CD4-positive, alpha-beta memory T cell (primary cell): ENCODE measurements at regions not wholly inside any gene's neighbourhood (a gene's known extent, or its start where the extent isn't known, plus 50 kb on each side); places are given as distances from the start of the nearest gene placed in this dataset.

Experiments used
- CTCF ChIA-PET: fragments of 350-600 bp; sonication (Branson Sonifier 250); formaldehyde crosslinking; loops from one replicate; lab custom pipeline; 2021; ENCODE audit warnings: inconsistent platforms; ENCODE audit not compliant: partially characterized antibody; lab: Charles Lee
- POLR2A ChIA-PET: fragments of 350-600 bp; sonication (Branson Sonifier 250); formaldehyde crosslinking; loops from one replicate; lab custom pipeline; 2021; ENCODE audit not compliant: partially characterized antibody; lab: Charles Lee
- DNase-seq, 5 donors: peaks; one replicate each; pipeline versions ENCODE4 v3.0.0 to v3.0.0-alpha.2; 2020 to 2022; ENCODE audit warnings: mixed read lengths in 1 of 5
- H3K27ac ChIP-seq: one replicate; pipeline ENCODE4 v1.7.0; 2013; ENCODE audit warnings: low read depth, low read length
- H3K27me3 ChIP-seq: 2 replicates; pipeline ENCODE4 v1.7.0; 2013; ENCODE audit warnings: mild to moderate bottlenecking, low read length, moderate library complexity; ENCODE audit not compliant: insufficient read depth
- H3K36me3 ChIP-seq: 2 replicates; pipeline ENCODE4 v1.7.0; 2013; ENCODE audit warnings: mild to moderate bottlenecking, low read length, moderate library complexity; ENCODE audit not compliant: insufficient read depth
- H3K4me1 ChIP-seq: 2 replicates; pipeline ENCODE4 v1.7.0; 2013; ENCODE audit warnings: mild to moderate bottlenecking, low read length, moderate library complexity; ENCODE audit not compliant: insufficient read depth
- H3K4me3 ChIP-seq, 2 donors: one replicate each; pipeline ENCODE4 v1.7.0; 2013; ENCODE audit warnings: low read length in 2 of 2, mild to moderate bottlenecking in 1 of 2
- H3K9me3 ChIP-seq, 2 donors: one replicate each; pipeline ENCODE4 v1.7.0; 2013; ENCODE audit warnings: low read length in 2 of 2, control low read depth in 1 of 2; ENCODE audit not compliant: control insufficient read depth in 1 of 2
- H3K27ac Mint-ChIP-seq, 7 donors: one replicate each; pipeline ENCODE4 v1.8.0; 2020 to 2021; ENCODE audit warnings: mixed read lengths in 7 of 7, mild to moderate bottlenecking in 6 of 7, inconsistent platforms in 3 of 7, moderate library complexity in 3 of 7
- H3K27me3 Mint-ChIP-seq, 2 donors: one replicate each; pipeline ENCODE4 v1.8.0; 2020 to 2021; ENCODE audit warnings: mixed read lengths in 2 of 2
- H3K36me3 Mint-ChIP-seq, 2 donors: one replicate each; pipeline ENCODE4 v1.8.0; 2020 to 2021; ENCODE audit warnings: mixed read lengths in 2 of 2, inconsistent platforms in 1 of 2, mild to moderate bottlenecking in 1 of 2
- H3K4me1 Mint-ChIP-seq, 4 donors: one replicate each; pipeline ENCODE4 v1.8.0; 2020 to 2021; ENCODE audit warnings: mixed read lengths in 4 of 4, mild to moderate bottlenecking in 1 of 4
- H3K4me3 Mint-ChIP-seq, 8 donors: one replicate each; pipeline ENCODE4 v1.8.0; 2020 to 2021; ENCODE audit warnings: mixed read lengths in 8 of 8, mild to moderate bottlenecking in 7 of 8, moderate library complexity in 6 of 8, inconsistent platforms in 3 of 8
- H3K9me3 Mint-ChIP-seq, 8 donors: one replicate each; pipeline ENCODE4 v1.8.0; 2020 to 2021; ENCODE audit warnings: mixed read lengths in 8 of 8, mild to moderate bottlenecking in 5 of 8, inconsistent platforms in 3 of 8, moderate library complexity in 1 of 8
- intact Hi-C: fragments of 100-400 bp; cut with micrococcal nuclease; formaldehyde crosslinking; loops from one replicate; pipeline ENCODE4 v1.15.1; 2023

GRCh38 chr13:90796474-90796873, 551.0 kb upstream of the MIR17HG start:
- Mint-ChIP-seq H3K4me3 (no peak overlapping the region), H3K36me3 (no peaks in the 10 kb centered on the region), H3K4me1 (no peaks in the 10 kb centered on the region), H3K27me3 (no peaks in the 10 kb centered on the region), H3K9me3 (peaks cover 0 to 6% (median 0%) of the 10 kb centered on the region in 8 donors), H3K27ac (no peak overlapping the region)
- intact Hi-C loops, result no loop called here
- no peak for DNase-seq
- Histone ChIP-seq H3K4me1 (no peaks in the 10 kb centered on the region), H3K27ac (no peak overlapping the region), H3K27me3 (no peaks in the 10 kb centered on the region), H3K9me3 (no peaks in the 10 kb centered on the region), H3K4me3 (no peak overlapping the region), H3K36me3 (no peaks in the 10 kb centered on the region)
- ChIA-PET CTCF (no interaction called here), POLR2A (no interaction called here)

GRCh38 chr13:90797335-90797734, 550.2 kb upstream of the MIR17HG start:
- Histone ChIP-seq H3K4me1 (no peaks in the 10 kb centered on the region), H3K27ac (no peak overlapping the region), H3K36me3 (no peaks in the 10 kb centered on the region), H3K27me3 (no peaks in the 10 kb centered on the region), H3K9me3 (no peaks in the 10 kb centered on the region), H3K4me3 (no peak overlapping the region)
- no peak for DNase-seq
- ChIA-PET POLR2A (no interaction called here), CTCF (no interaction called here)
- peaks cover 0 to 5% (median 0%) of the 10 kb centered on the region in 8 donors for H3K9me3 Mint-ChIP-seq
- H3K36me3 Mint-ChIP-seq, result no peaks in the 10 kb centered on the region
- intact Hi-C loops, result no loop called here
- H3K27me3 Mint-ChIP-seq, result no peaks in the 10 kb centered on the region
- no peak overlapping the region for H3K27ac Mint-ChIP-seq
- H3K4me3 Mint-ChIP-seq, result no peak overlapping the region
- no peaks in the 10 kb centered on the region for H3K4me1 Mint-ChIP-seq

- intact Hi-C loops, result no loop called here
- Mint-ChIP-seq H3K4me1 (no peaks in the 10 kb centered on the region), H3K4me3 (no peak overlapping the region), H3K27ac (no peak overlapping the region), H3K36me3 (no peaks in the 10 kb centered on the region), H3K9me3 (peaks cover 0 to 5% (median 0%) of the 10 kb centered on the region in 8 donors), H3K27me3 (no peaks in the 10 kb centered on the region)
- Histone ChIP-seq H3K4me3 (no peak overlapping the region), H3K36me3 (no peaks in the 10 kb centered on the region), H3K27ac (no peak overlapping the region), H3K9me3 (no peaks in the 10 kb centered on the region), H3K27me3 (no peaks in the 10 kb centered on the region), H3K4me1 (no peaks in the 10 kb centered on the region)
- POLR2A ChIA-PET, result no interaction called here
- CTCF ChIA-PET, result no interaction called here
- DNase-seq, result no peak
Measured at GRCh38 chr13:90798381-90798780, 549.1 kb upstream of the MIR17HG start.

- ChIA-PET POLR2A (no interaction called here), CTCF (no interaction called here)
- no peaks in the 10 kb centered on the region for H3K27me3 Mint-ChIP-seq
- peaks cover 0 to 5% (median 2%) of the 10 kb centered on the region in 8 donors for H3K9me3 Mint-ChIP-seq
- H3K27ac Mint-ChIP-seq, result no peak overlapping the region
- no peaks in the 10 kb centered on the region for H3K36me3 Mint-ChIP-seq
- no peak for DNase-seq
- no peaks in the 10 kb centered on the region for H3K36me3 ChIP-seq
- no peaks in the 10 kb centered on the region for H3K27me3 ChIP-seq
- H3K4me3 Mint-ChIP-seq, result no peak overlapping the region
- H3K4me1 ChIP-seq, result no peaks in the 10 kb centered on the region
- intact Hi-C loops, result no loop called here
- no peaks in the 10 kb centered on the region for H3K4me1 Mint-ChIP-seq
- no peak overlapping the region for H3K4me3 ChIP-seq
- H3K27ac ChIP-seq, result no peak overlapping the region
- H3K9me3 ChIP-seq, result no peaks in the 10 kb centered on the region
Measured at GRCh38 chr13:90800082-90800746, 547.3 kb upstream of the MIR17HG start.

- H3K9me3 ChIP-seq, result no peaks in the 10 kb centered on the region
- no peak for DNase-seq
- no peaks in the 10 kb centered on the region for H3K4me1 ChIP-seq
- H3K27ac ChIP-seq, result no peak overlapping the region
- intact Hi-C loops, result loop anchor here (2.0 kb wide), 1 partner anchor 19 kb away; no protein-coding TSS in a partner anchor
- no peak overlapping the region for H3K4me3 ChIP-seq
- Mint-ChIP-seq H3K4me3 (no peak overlapping the region), H3K27me3 (no peaks in the 10 kb centered on the region), H3K36me3 (no peaks in the 10 kb centered on the region), H3K27ac (no peak overlapping the region), H3K4me1 (no peaks in the 10 kb centered on the region), H3K9me3 (peaks cover 0 to 5% (median 1%) of the 10 kb centered on the region in 8 donors)
- no peaks in the 10 kb centered on the region for H3K36me3 ChIP-seq
- ChIA-PET POLR2A (no interaction called here), CTCF (no interaction called here)
- no peaks in the 10 kb centered on the region for H3K27me3 ChIP-seq
Measured at GRCh38 chr13:90801621-90802020, 545.9 kb upstream of the MIR17HG start.

GRCh38 chr13:90803210-90803609, 544.3 kb upstream of the MIR17HG start:
- Histone ChIP-seq H3K9me3 (no peaks in the 10 kb centered on the region), H3K27me3 (no peaks in the 10 kb centered on the region), H3K27ac (no peak overlapping the region), H3K4me1 (no peaks in the 10 kb centered on the region), H3K36me3 (no peaks in the 10 kb centered on the region), H3K4me3 (no peak overlapping the region)
- H3K4me3 Mint-ChIP-seq, result no peak overlapping the region
- H3K27ac Mint-ChIP-seq, result no peak overlapping the region
- no peaks in the 10 kb centered on the region for H3K27me3 Mint-ChIP-seq
- intact Hi-C loops, result loop anchor here (2.0 kb wide), 1 partner anchor 20 kb away; no protein-coding TSS in a partner anchor
- no peaks in the 10 kb centered on the region for H3K36me3 Mint-ChIP-seq
- peaks cover 0 to 7% (median 1%) of the 10 kb centered on the region in 8 donors for H3K9me3 Mint-ChIP-seq
- DNase-seq, result no peak
- no peaks in the 10 kb centered on the region for H3K4me1 Mint-ChIP-seq
- CTCF ChIA-PET, result no interaction called here
- POLR2A ChIA-PET, result no interaction called here

GRCh38 chr13:90806016-90806615, 541.4 kb upstream of the MIR17HG start:
- Mint-ChIP-seq H3K9me3 (peaks cover 0 to 10% (median 2%) of the 10 kb centered on the region in 8 donors), H3K27me3 (no peaks in the 10 kb centered on the region), H3K4me3 (no peak overlapping the region), H3K36me3 (no peaks in the 10 kb centered on the region), H3K27ac (no peak overlapping the region), H3K4me1 (no peaks in the 10 kb centered on the region)
- Histone ChIP-seq H3K27ac (no peak overlapping the region), H3K9me3 (no peaks in the 10 kb centered on the region), H3K27me3 (no peaks in the 10 kb centered on the region), H3K4me3 (no peak overlapping the region), H3K4me1 (no peaks in the 10 kb centered on the region), H3K36me3 (no peaks in the 10 kb centered on the region)
- intact Hi-C loops, result no loop called here
- ChIA-PET CTCF (no interaction called here), POLR2A (no interaction called here)
- DNase-seq, result no peak
